ENCODE measurements at regions not wholly inside any gene's neighbourhood (a gene's known extent, or its start where the extent isn't known, plus 50 kb on each side); places are given as distances from the start of the nearest gene placed in this dataset.

DNA sequence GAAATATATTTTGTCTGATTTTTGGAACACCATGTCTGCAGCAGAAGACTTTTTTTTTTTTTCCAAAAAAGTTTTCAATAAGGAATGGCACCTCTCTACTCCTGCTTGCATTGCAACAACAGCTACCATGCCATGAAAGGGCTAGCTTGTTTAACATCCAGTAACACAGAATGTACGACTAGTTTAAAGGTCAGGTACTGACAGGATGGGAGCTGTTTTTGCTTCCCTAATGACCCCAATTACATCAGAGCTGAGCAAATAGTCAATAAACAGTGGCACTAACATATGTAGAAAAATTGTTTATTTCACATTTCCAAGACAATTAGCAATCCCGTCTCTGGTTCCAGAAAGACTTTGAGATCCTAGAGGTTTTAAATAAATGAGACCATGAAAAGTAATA, 693.8 kb downstream of the NR2F1-AS1 start:
- Mint-ChIP-seq H3K4me3 (no peak overlapping the region), H3K36me3 (no peaks in the 10 kb centered on the region), H3K27me3 (ENCODE audit: low read depth) (no peaks in the 10 kb centered on the region), H3K4me1 (peaks cover 4% of the 10 kb centered on the region), H3K9me3 (peaks cover 9% of the 10 kb centered on the region), H3K27ac (no peak overlapping the region)
- ChIA-PET POLR2A (no interaction called here), CTCF (interaction anchor here (2.4 kb wide), 1 partner anchor 22 kb away, joined by 13 read pairs; no protein-coding TSS in a partner anchor)
- no peak for TF ChIP-seq TCF7 (CRISPR knock-in tag; IDR thresholded peaks at IDR 0.05; ENCODE audit: low read depth)
- TF ChIP-seq ESRRA (CRISPR knock-in tag; IDR thresholded peaks at IDR 0.05; ENCODE audit: borderline replicate concordance): no peak
- TF ChIP-seq, protein P1, sequence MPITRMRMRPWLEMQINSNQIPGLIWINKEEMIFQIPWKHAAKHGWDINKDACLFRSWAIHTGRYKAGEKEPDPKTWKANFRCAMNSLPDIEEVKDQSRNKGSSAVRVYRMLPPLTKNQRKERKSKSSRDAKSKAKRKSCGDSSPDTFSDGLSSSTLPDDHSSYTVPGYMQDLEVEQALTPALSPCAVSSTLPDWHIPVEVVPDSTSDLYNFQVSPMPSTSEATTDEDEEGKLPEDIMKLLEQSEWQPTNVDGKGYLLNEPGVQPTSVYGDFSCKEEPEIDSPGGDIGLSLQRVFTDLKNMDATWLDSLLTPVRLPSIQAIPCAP (CRISPR knock-in tag; IDR thresholded peaks at IDR 0.05): no peak
- TF ChIP-seq ZNF317 (CRISPR knock-in tag; IDR thresholded peaks at IDR 0.05; ENCODE audit: borderline replicate concordance, low read depth): no peak
- no peak for TF ChIP-seq SP1 (CRISPR knock-in tag; conservative IDR thresholded peaks at IDR 0.05)
- no peak for TF ChIP-seq JAZF1 (CRISPR knock-in tag; IDR thresholded peaks at IDR 0.05)
- TF ChIP-seq ETV6 (CRISPR knock-in tag; IDR thresholded peaks at IDR 0.05): no peak
- no peak for TF ChIP-seq NFYB (CRISPR knock-in tag; conservative IDR thresholded peaks at IDR 0.05; ENCODE audit: low read depth)
- TF ChIP-seq GABPB1 (CRISPR knock-in tag; IDR thresholded peaks at IDR 0.05): peak; percentile 93
- DNase-seq (ENCODE audit: low spot score) (no peak), ATAC-seq (no peak)

- no peaks in the 10 kb centered on the region for H3K36me3 Mint-ChIP-seq
- CTCF ChIA-PET: interaction anchor here (1.4 to 2.4 kb wide), 2 partner anchors 22 to 199 kb away, joined by 5 to 13 read pairs; no protein-coding TSS in a partner anchor
- H3K27ac Mint-ChIP-seq: no peak overlapping the region
- POLR2A ChIA-PET: no interaction called here
- peaks cover 9% of the 10 kb centered on the region for H3K9me3 Mint-ChIP-seq
- no peak for ATAC-seq
- TF ChIP-seq TEAD1 (CRISPR knock-in tag; IDR thresholded peaks at IDR 0.05) (no peak), ATF3 (CRISPR knock-in tag; conservative IDR thresholded peaks at IDR 0.05) (no peak), SMAD3 (CRISPR knock-in tag; IDR thresholded peaks at IDR 0.05; ENCODE audit: borderline replicate concordance) (no peak), ETV6 (CRISPR knock-in tag; IDR thresholded peaks at IDR 0.05) (no peak), USF1 (CRISPR knock-in tag; IDR thresholded peaks at IDR 0.05) (no peak), ZNF263 (CRISPR knock-in tag; IDR thresholded peaks at IDR 0.05; ENCODE audit: low read depth) (no peak), NFE2L1 (CRISPR knock-in tag; IDR thresholded peaks at IDR 0.05) (no peak), TP53 (CRISPR knock-in tag; IDR thresholded peaks at IDR 0.05) (no peak)
- TF ChIP-seq, protein P1 (CRISPR knock-in tag; IDR thresholded peaks at IDR 0.05): no peak
- TF ChIP-seq, protein P2, sequence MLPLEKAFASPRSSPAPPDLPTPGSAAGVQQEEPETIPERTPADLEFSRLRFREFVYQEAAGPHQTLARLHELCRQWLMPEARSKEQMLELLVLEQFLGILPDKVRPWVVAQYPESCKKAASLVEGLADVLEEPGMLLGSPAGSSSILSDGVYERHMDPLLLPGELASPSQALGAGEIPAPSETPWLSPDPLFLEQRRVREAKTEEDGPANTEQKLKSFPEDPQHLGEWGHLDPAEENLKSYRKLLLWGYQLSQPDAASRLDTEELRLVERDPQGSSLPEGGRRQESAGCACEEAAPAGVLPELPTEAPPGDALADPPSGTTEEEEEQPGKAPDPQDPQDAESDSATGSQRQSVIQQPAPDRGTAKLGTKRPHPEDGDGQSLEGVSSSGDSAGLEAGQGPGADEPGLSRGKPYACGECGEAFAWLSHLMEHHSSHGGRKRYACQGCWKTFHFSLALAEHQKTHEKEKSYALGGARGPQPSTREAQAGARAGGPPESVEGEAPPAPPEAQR (CRISPR knock-in tag; IDR thresholded peaks at IDR 0.05): no peak
- TF ChIP-seq, protein P3, sequence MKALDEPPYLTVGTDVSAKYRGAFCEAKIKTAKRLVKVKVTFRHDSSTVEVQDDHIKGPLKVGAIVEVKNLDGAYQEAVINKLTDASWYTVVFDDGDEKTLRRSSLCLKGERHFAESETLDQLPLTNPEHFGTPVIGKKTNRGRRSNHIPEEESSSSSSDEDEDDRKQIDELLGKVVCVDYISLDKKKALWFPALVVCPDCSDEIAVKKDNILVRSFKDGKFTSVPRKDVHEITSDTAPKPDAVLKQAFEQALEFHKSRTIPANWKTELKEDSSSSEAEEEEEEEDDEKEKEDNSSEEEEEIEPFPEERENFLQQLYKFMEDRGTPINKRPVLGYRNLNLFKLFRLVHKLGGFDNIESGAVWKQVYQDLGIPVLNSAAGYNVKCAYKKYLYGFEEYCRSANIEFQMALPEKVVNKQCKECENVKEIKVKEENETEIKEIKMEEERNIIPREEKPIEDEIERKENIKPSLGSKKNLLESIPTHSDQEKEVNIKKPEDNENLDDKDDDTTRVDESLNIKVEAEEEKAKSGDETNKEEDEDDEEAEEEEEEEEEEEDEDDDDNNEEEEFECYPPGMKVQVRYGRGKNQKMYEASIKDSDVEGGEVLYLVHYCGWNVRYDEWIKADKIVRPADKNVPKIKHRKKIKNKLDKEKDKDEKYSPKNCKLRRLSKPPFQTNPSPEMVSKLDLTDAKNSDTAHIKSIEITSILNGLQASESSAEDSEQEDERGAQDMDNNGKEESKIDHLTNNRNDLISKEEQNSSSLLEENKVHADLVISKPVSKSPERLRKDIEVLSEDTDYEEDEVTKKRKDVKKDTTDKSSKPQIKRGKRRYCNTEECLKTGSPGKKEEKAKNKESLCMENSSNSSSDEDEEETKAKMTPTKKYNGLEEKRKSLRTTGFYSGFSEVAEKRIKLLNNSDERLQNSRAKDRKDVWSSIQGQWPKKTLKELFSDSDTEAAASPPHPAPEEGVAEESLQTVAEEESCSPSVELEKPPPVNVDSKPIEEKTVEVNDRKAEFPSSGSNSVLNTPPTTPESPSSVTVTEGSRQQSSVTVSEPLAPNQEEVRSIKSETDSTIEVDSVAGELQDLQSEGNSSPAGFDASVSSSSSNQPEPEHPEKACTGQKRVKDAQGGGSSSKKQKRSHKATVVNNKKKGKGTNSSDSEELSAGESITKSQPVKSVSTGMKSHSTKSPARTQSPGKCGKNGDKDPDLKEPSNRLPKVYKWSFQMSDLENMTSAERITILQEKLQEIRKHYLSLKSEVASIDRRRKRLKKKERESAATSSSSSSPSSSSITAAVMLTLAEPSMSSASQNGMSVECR (CRISPR knock-in tag; IDR thresholded peaks at IDR 0.05; ENCODE audit: borderline replicate concordance): no peak
- H3K4me1 Mint-ChIP-seq: peaks cover 4% of the 10 kb centered on the region
- H3K4me3 Mint-ChIP-seq: no peak overlapping the region
- H3K27me3 Mint-ChIP-seq (ENCODE audit: low read depth): no peaks in the 10 kb centered on the region
- no peak for DNase-seq (ENCODE audit: low spot score)
These were observed 694.3 kb downstream of the NR2F1-AS1 start for GRCh38 chr5:92886751-92887150.
